HepG2 (cell line): ENCODE measurements at regions not wholly inside any gene's neighbourhood (a gene's known extent, or its start where the extent isn't known, plus 50 kb on each side); places are given as distances from the start of the nearest gene placed in this dataset.

Experiments used
- ATF1 ChIP-seq: IDR thresholded peaks from 2 replicates; pipeline ENCODE4 v1.6.1; 2016; ENCODE audit warnings: mild to moderate bottlenecking, control low read depth
- DNMT1 ChIP-seq: sonication (generic); formaldehyde crosslinking; IDR thresholded peaks from 2 replicates; pipeline ENCODE4 v1.5.1; 2020; ENCODE audit warnings: mild to moderate bottlenecking, missing genetic modification reagents
- FOXA1 ChIP-seq, 2 experiments: fragments of 450-650 bp in 1 of 2; sonication (generic) in 1 of 2; formaldehyde crosslinking in 1 of 2; IDR thresholded peaks; 2 replicates each; pipeline versions ENCODE4 v1.4.0 to v1.6.1; 2016 to 2020; ENCODE audit warnings: missing genetic modification reagents in 1 of 2
- GATAD1 ChIP-seq: IDR thresholded peaks from 2 replicates; pipeline ENCODE4 v1.6.1; 2016; ENCODE audit warnings: missing genetic modification reagents, missing compliant biosample characterization
- GATAD2A ChIP-seq: IDR thresholded peaks from 2 replicates; pipeline ENCODE4 v1.6.1; 2016
- GFI1 ChIP-seq: sonication (generic); formaldehyde crosslinking; IDR thresholded peaks from 2 replicates; pipeline ENCODE4 v1.5.0; 2020; ENCODE audit warnings: missing genetic modification reagents, mild to moderate bottlenecking, borderline replicate concordance
- HOXA5 ChIP-seq: sonication (generic); formaldehyde crosslinking; IDR thresholded peaks from 2 replicates; pipeline ENCODE4 v1.4.0; 2020; ENCODE audit warnings: missing genetic modification reagents
- MAX ChIP-seq: IDR thresholded peaks from 2 replicates; pipeline ENCODE4 v1.6.1; 2012; ENCODE audit warnings: inconsistent platforms
- MIER2 ChIP-seq: IDR thresholded peaks from 2 replicates; pipeline ENCODE4 v1.6.1; 2016; ENCODE audit warnings: missing biosample characterization, missing genetic modification reagents
- MIER3 ChIP-seq: IDR thresholded peaks from 2 replicates; pipeline ENCODE4 v1.6.1; 2016; ENCODE audit warnings: missing compliant biosample characterization, borderline replicate concordance
- MIXL1 ChIP-seq: IDR thresholded peaks from 2 replicates; pipeline ENCODE4 v1.6.1; 2016
- NCOR1 ChIP-seq: fragments of 200-600 bp; sonication (generic); IDR thresholded peaks from 2 replicates; pipeline ENCODE4 v1.7.0; 2017; ENCODE audit warnings: antibody characterized with exemption, low read length, borderline replicate concordance
- NR2F2 ChIP-seq: IDR thresholded peaks from 2 replicates; pipeline ENCODE4 v1.6.1; 2012; ENCODE audit warnings: low read depth, inconsistent platforms, borderline replicate concordance
- RAD51 ChIP-seq: fragments of 450-650 bp; IDR thresholded peaks from 2 replicates; pipeline ENCODE4 v1.6.1; 2016; ENCODE audit warnings: borderline replicate concordance
- RNF2 ChIP-seq: fragments of 450-650 bp; conservative IDR thresholded peaks from 2 replicates; pipeline ENCODE4 v1.6.1; 2016; ENCODE audit warnings: low read depth
- RXRB ChIP-seq: IDR thresholded peaks from 2 replicates; pipeline ENCODE4 v1.6.1; 2016; ENCODE audit warnings: borderline replicate concordance, missing genetic modification reagents, missing compliant biosample characterization
- SIX4 ChIP-seq: sonication (generic); formaldehyde crosslinking; IDR thresholded peaks from 2 replicates; pipeline ENCODE4 v1.4.0; 2020; ENCODE audit warnings: missing genetic modification reagents
- SOX13 ChIP-seq, 3 experiments: fragments of 450-650 bp in 1 of 3; sonication (generic) in 1 of 3; formaldehyde crosslinking in 1 of 3; IDR thresholded peaks in 2 of 3; conservative IDR thresholded peaks in 1 of 3; 2 replicates each; pipeline versions ENCODE4 v1.5.0 to v1.6.1; 2016 to 2020; ENCODE audit warnings: antibody characterized with exemption in 1 of 3, mild to moderate bottlenecking in 1 of 3, missing compliant biosample characterization in 1 of 3, missing genetic modification reagents in 1 of 3, moderate library complexity in 1 of 3
- SOX5 ChIP-seq: IDR thresholded peaks from 2 replicates; pipeline ENCODE4 v1.6.1; 2016; ENCODE audit warnings: borderline replicate concordance
- SOX6 ChIP-seq, 2 experiments: fragments of 450-650 bp in 1 of 2; sonication (generic) in 1 of 2; formaldehyde crosslinking in 1 of 2; IDR thresholded peaks; 2 replicates each; pipeline versions ENCODE4 v1.4.0 to v1.6.1; 2017 to 2020; ENCODE audit warnings: antibody characterized with exemption in 1 of 2, mild to moderate bottlenecking in 1 of 2, missing genetic modification reagents in 1 of 2
- SSRP1 ChIP-seq: IDR thresholded peaks from 2 replicates; pipeline ENCODE4 v1.6.1; 2016; ENCODE audit warnings: control low read depth
- TARDBP ChIP-seq: sonication (generic); formaldehyde crosslinking; IDR thresholded peaks from 2 replicates; pipeline ENCODE4 v1.8.0; 2022; ENCODE audit warnings: mild to moderate bottlenecking, missing genetic modification reagents
- THAP11 ChIP-seq: IDR thresholded peaks from 2 replicates; pipeline ENCODE4 v1.6.1; 2016; ENCODE audit warnings: missing biosample characterization, missing genetic modification reagents
- ZBTB25 ChIP-seq: IDR thresholded peaks from 2 replicates; pipeline ENCODE4 v1.6.1; 2018; ENCODE audit warnings: missing genetic modification reagents
- ZHX1 ChIP-seq: sonication (generic); formaldehyde crosslinking; IDR thresholded peaks from 2 replicates; pipeline ENCODE4 v1.8.1; 2022; ENCODE audit warnings: low read depth, mild to moderate bottlenecking, missing genetic modification reagents
- ZNF333 ChIP-seq: sonication (generic); formaldehyde crosslinking; IDR thresholded peaks from 2 replicates; pipeline ENCODE4 v1.4.0; 2020; ENCODE audit warnings: mild to moderate bottlenecking, missing genetic modification reagents, borderline replicate concordance
- ZNF484 ChIP-seq: sonication (generic); formaldehyde crosslinking; IDR thresholded peaks from 2 replicates; pipeline ENCODE4 v1.5.1; 2020; ENCODE audit warnings: mild to moderate bottlenecking, low read depth, missing genetic modification reagents, borderline replicate concordance
- ZNF614 ChIP-seq: IDR thresholded peaks from 2 replicates; pipeline ENCODE4 v1.6.1; 2018; ENCODE audit warnings: missing biosample characterization, missing genetic modification reagents, inconsistent platforms, borderline replicate concordance

GRCh38 chr10:44245601-44245938, 139.3 kb downstream of the CXCL12 start (continued):
- no peak for TF ChIP-seq MAX
- no peak for TF ChIP-seq RNF2
- no peak for TF ChIP-seq NR2F2
- TF ChIP-seq GFI1 (CRISPR knock-in tag): peak; percentile 59; the same call in 1 of the 2 replicates
- 0 out of 2 replicates have a peak, but pooled peaks have one; percentile 48 for TF ChIP-seq MIXL1
- TF ChIP-seq ZNF614 (CRISPR knock-in tag): peak; percentile 24; the same call in 1 of the 2 replicates
- TF ChIP-seq SOX13 (IDR thresholded peaks at IDR 0.05): no peak
- peak in 1 of 2 experiments; percentile 97; a peak in 2 of 4 replicates for TF ChIP-seq SOX13 (CRISPR knock-in tag; conservative IDR thresholded peaks at IDR 0.05 in 1 of 2, IDR thresholded peaks at IDR 0.05 in 1 of 2)
- no peak for TF ChIP-seq ZNF333 (CRISPR knock-in tag)
- TF ChIP-seq THAP11 (CRISPR knock-in tag): peak; percentile 70
- TF ChIP-seq NCOR1: peak; percentile 74; the same call in 1 of the 2 replicates
- peak; percentile 36; the same call in 1 of the 2 replicates for TF ChIP-seq ZBTB25 (CRISPR knock-in tag)
- no peak for TF ChIP-seq DNMT1 (CRISPR knock-in tag)
- peak; percentile 84; the same call in 1 of the 2 replicates for TF ChIP-seq MIER3 (CRISPR knock-in tag)
- TF ChIP-seq TARDBP (CRISPR knock-in tag): 0 out of 2 replicates have a peak, but pooled peaks have one; percentile 25
- TF ChIP-seq HOXA5: 0 out of 2 replicates have a peak, but pooled peaks have one; percentile 55
- TF ChIP-seq SSRP1 (CRISPR knock-in tag): 0 out of 2 replicates have a peak, but pooled peaks have one; percentile 52
- peak; percentile 60 for TF ChIP-seq RXRB (CRISPR knock-in tag)
- TF ChIP-seq SOX6 (IDR thresholded peaks at IDR 0.05): no peak
- TF ChIP-seq SOX6 (CRISPR knock-in tag; IDR thresholded peaks at IDR 0.05): peak; percentile 96
- TF ChIP-seq GATAD2A (CRISPR knock-in tag): peak; percentile 98
- TF ChIP-seq FOXA1 (IDR thresholded peaks at IDR 0.05): no peak
- TF ChIP-seq FOXA1 (CRISPR knock-in tag; IDR thresholded peaks at IDR 0.05): peak; percentile 80
- peak; percentile 52 for TF ChIP-seq GATAD1
- 0 out of 2 replicates have a peak, but pooled peaks have one; percentile 48 for TF ChIP-seq MIER2
- peak; percentile 95; the same call in 1 of the 2 replicates for TF ChIP-seq SOX5 (CRISPR knock-in tag)
- TF ChIP-seq SIX4 (CRISPR knock-in tag): 0 out of 2 replicates have a peak, but pooled peaks have one; percentile 47
- TF ChIP-seq RAD51: no peak
- TF ChIP-seq ZHX1 (CRISPR knock-in tag): 0 out of 2 replicates have a peak, but pooled peaks have one; percentile 42
- peak; percentile 51; the same call in 1 of the 2 replicates for TF ChIP-seq ATF1 (CRISPR knock-in tag)
- TF ChIP-seq ZNF484 (CRISPR knock-in tag): no peak
